ENCODE measurements at regions not wholly inside any gene's neighbourhood (a gene's known extent, or its start where the extent isn't known, plus 50 kb on each side); places are given as distances from the start of the nearest gene placed in this dataset.

DNA sequence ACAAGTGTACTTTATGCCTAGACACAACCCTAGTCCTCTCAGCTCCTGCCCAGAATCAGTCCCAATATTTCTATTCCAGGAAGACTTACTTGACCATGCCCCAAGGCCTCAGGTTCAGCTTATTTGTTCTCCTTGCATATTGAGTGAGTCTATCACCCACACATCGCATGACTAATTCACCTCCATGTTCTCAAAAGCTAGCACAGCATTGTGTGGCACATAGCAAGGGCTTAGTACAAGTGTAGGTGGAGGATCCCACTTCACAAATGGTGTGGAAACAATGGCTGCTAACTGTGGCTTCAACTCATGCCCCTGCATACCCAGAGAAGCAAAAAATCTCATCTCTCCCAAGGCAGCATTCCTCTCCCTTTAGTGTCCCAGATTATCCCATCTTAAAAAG lies 602.6 kb upstream of the API5 start:
- no peak for TF ChIP-seq EP300 (IDR thresholded peaks at IDR 0.05)
- TF ChIP-seq, protein P1, sequence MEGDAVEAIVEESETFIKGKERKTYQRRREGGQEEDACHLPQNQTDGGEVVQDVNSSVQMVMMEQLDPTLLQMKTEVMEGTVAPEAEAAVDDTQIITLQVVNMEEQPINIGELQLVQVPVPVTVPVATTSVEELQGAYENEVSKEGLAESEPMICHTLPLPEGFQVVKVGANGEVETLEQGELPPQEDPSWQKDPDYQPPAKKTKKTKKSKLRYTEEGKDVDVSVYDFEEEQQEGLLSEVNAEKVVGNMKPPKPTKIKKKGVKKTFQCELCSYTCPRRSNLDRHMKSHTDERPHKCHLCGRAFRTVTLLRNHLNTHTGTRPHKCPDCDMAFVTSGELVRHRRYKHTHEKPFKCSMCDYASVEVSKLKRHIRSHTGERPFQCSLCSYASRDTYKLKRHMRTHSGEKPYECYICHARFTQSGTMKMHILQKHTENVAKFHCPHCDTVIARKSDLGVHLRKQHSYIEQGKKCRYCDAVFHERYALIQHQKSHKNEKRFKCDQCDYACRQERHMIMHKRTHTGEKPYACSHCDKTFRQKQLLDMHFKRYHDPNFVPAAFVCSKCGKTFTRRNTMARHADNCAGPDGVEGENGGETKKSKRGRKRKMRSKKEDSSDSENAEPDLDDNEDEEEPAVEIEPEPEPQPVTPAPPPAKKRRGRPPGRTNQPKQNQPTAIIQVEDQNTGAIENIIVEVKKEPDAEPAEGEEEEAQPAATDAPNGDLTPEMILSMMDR (IDR thresholded peaks at IDR 0.05) = no peak
